SK-N-SH (cell line): ENCODE measurements at regions not wholly inside any gene's neighbourhood (a gene's known extent, or its start where the extent isn't known, plus 50 kb on each side); places are given as distances from the start of the nearest gene placed in this dataset.

Source experiments
- CTCF ChIA-PET: fragments of 300-600, 350-600 bp; formaldehyde crosslinking; extraction: SDS; loops from one replicate; lab custom pipeline; 2021; lab: Yijun Ruan, JAX
- POLR2A ChIA-PET: fragments of 350-600 bp; sonication (Branson Sonifier 250); formaldehyde crosslinking; extraction: SDS; loops from one replicate; lab custom pipeline; 2020; ENCODE audit warnings: antibody characterized with exemption, inconsistent platforms; lab: Yijun Ruan, JAX
- DNase-seq: peaks from one replicate; pipeline ENCODE4 v3.0.0; 2012
- H2AFZ ChIP-seq: fragments of 200-600 bp; sonication (generic); 2 replicates; pipeline ENCODE4 v1.8.1; 2016; ENCODE audit warnings: antibody characterized with exemption, mild to moderate bottlenecking, low read depth
- H3F3A ChIP-seq: fragments of 200-600 bp; sonication (generic); replicated peaks from 2 replicates; pipeline ENCODE3; 2016; ENCODE audit warnings: antibody characterized with exemption, mild to moderate bottlenecking; ENCODE audit not compliant: insufficient read depth
- H3K27ac ChIP-seq, 2 experiments: fragments of 200-500 bp in 1 of 2; fragments of 200-600 bp in 1 of 2; sonication (Bioruptor generic) in 1 of 2; sonication (generic), shearing (Covaris generic) in 1 of 2; 2 replicates each; pipeline versions ENCODE4 v1.5.1 to v1.6.1; 2014 to 2016; ENCODE audit warnings: low read depth in 2 of 2, inconsistent platforms in 1 of 2, low read length in 1 of 2, mild to moderate bottlenecking in 1 of 2, mixed read lengths in 1 of 2
- H3K27me3 ChIP-seq: fragments of 200-600 bp; sonication (generic), shearing (Covaris generic); 2 replicates; pipeline ENCODE4 v1.6.1; 2016; ENCODE audit warnings: mixed run types; ENCODE audit not compliant: insufficient read depth
- H3K36me3 ChIP-seq, 2 experiments: fragments of 200-500 bp in 1 of 2; fragments of 200-600 bp in 1 of 2; sonication (Bioruptor generic) in 1 of 2; sonication (generic) in 1 of 2; replicated peaks in 1 of 2; 2 replicates each; pipeline versions ENCODE3 to v1.5.1; 2014 to 2016; ENCODE audit warnings: low read length in 1 of 2, mild to moderate bottlenecking in 1 of 2; ENCODE audit not compliant: insufficient read depth in 2 of 2, control insufficient read depth in 1 of 2
- H3K4me1 ChIP-seq, 2 experiments: fragments of 200-500 bp in 1 of 2; fragments of 200-600 bp in 1 of 2; sonication (Bioruptor generic) in 1 of 2; sonication (generic), shearing (Covaris generic) in 1 of 2; 2 replicates each; pipeline versions ENCODE4 v1.5.1 to v1.6.1; 2014 to 2016; ENCODE audit warnings: low read depth in 1 of 2, low read length in 1 of 2, mixed run types in 1 of 2; ENCODE audit not compliant: insufficient read depth in 2 of 2, control insufficient read depth in 1 of 2
- H3K4me2 ChIP-seq: fragments of 200-600 bp; sonication (generic), shearing (Covaris generic); 2 replicates; pipeline ENCODE4 v1.6.1; 2017; ENCODE audit warnings: mixed run types
- H3K4me3 ChIP-seq, 2 experiments: fragments of 200-500 bp in 1 of 2; fragments of 200-600 bp in 1 of 2; sonication (Bioruptor generic) in 1 of 2; sonication (generic), shearing (Covaris generic) in 1 of 2; 2 replicates each; pipeline versions ENCODE4 v1.5.1 to v1.8.1; 2014 to 2016; ENCODE audit warnings: low read depth in 2 of 2, inconsistent platforms in 1 of 2, low read length in 1 of 2, mild to moderate bottlenecking in 1 of 2, mixed read lengths in 1 of 2, moderate library complexity in 1 of 2
- H3K79me2 ChIP-seq: fragments of 200-600 bp; sonication (generic); 2 replicates; pipeline ENCODE4 v1.8.1; 2017; ENCODE audit warnings: mild to moderate bottlenecking; ENCODE audit not compliant: insufficient read depth
- H3K9ac ChIP-seq: fragments of 200-600 bp; sonication (generic); 2 replicates; pipeline ENCODE4 v1.6.1; 2017; ENCODE audit warnings: mixed run types
- H3K9me2 ChIP-seq: fragments of 200-600 bp; sonication (generic); 2 replicates; pipeline ENCODE4 v1.6.1; 2017; ENCODE audit warnings: mixed run types
- H3K9me3 ChIP-seq: fragments of 200-600 bp; sonication (generic); 2 replicates; pipeline ENCODE4 v1.6.1; 2017; ENCODE audit warnings: mixed run types, mild to moderate bottlenecking, moderate library complexity
- H4K20me1 ChIP-seq: fragments of 200-600 bp; sonication (generic); 2 replicates; pipeline ENCODE4 v1.6.1; 2017; ENCODE audit warnings: mild to moderate bottlenecking, mixed run types; ENCODE audit not compliant: insufficient read depth
- CTCF ChIP-seq: fragments of 200-600 bp; sonication (generic); IDR thresholded peaks from 2 replicates; pipeline ENCODE4 v1.6.1; 2017; ENCODE audit warnings: antibody characterized with exemption, mild to moderate bottlenecking, moderate library complexity
- ELF1 ChIP-seq: IDR thresholded peaks from 2 replicates; pipeline ENCODE4 v1.4.0; 2012
- EP300 ChIP-seq, 2 experiments: IDR thresholded peaks; 2 replicates each; pipeline versions ENCODE4 v1.4.0 to v1.6.1; 2012; ENCODE audit warnings: borderline replicate concordance in 1 of 2, low read depth in 1 of 2, low read length in 1 of 2
- EZH2phosphoT487 ChIP-seq: fragments of 200-600 bp; sonication (generic); IDR thresholded peaks from 2 replicates; pipeline ENCODE4 v1.6.1; 2017; ENCODE audit warnings: low read depth, mixed run types, mild to moderate bottlenecking, antibody characterized with exemption, moderate library complexity, borderline replicate concordance
- FOXJ3 ChIP-seq: sonication (generic); formaldehyde crosslinking; IDR thresholded peaks from 2 replicates; pipeline ENCODE4 v1.5.1; 2020; ENCODE audit warnings: mild to moderate bottlenecking, missing genetic modification reagents
- MAX ChIP-seq: IDR thresholded peaks from 2 replicates; pipeline ENCODE4 v1.4.0; 2012; ENCODE audit warnings: low read depth
- NFIC ChIP-seq: IDR thresholded peaks from 2 replicates; pipeline ENCODE4 v1.4.0; 2012; ENCODE audit warnings: borderline replicate concordance
- PBX3 ChIP-seq: IDR thresholded peaks from 2 replicates; pipeline ENCODE4; 2012
- RAD21 ChIP-seq: IDR thresholded peaks from 2 replicates; pipeline ENCODE4 v1.6.1; 2012; ENCODE audit warnings: mild to moderate bottlenecking, low read length
- RFX5 ChIP-seq: IDR thresholded peaks from 2 replicates; pipeline ENCODE4 v1.6.1; 2012; ENCODE audit warnings: mild to moderate bottlenecking, improper control_type of control experiment, low read length
- RXRA ChIP-seq: IDR thresholded peaks from 2 replicates; pipeline ENCODE4 v1.4.0; 2012; ENCODE audit warnings: low read depth, mild to moderate bottlenecking, borderline replicate concordance
- SIN3A ChIP-seq: IDR thresholded peaks from 2 replicates; pipeline ENCODE4 v1.6.1; 2012; ENCODE audit warnings: low read depth, mild to moderate bottlenecking, low read length, moderate library complexity, borderline replicate concordance
- TCF12 ChIP-seq: IDR thresholded peaks from 2 replicates; pipeline ENCODE4 v1.4.0; 2012
- TEAD4 ChIP-seq: IDR thresholded peaks from 2 replicates; pipeline ENCODE4 v1.4.0; 2012; ENCODE audit warnings: mild to moderate bottlenecking, borderline replicate concordance; ENCODE audit not compliant: insufficient read depth
- USF1 ChIP-seq: IDR thresholded peaks from 2 replicates; pipeline ENCODE4 v1.4.0; 2012; ENCODE audit warnings: low read depth, borderline replicate concordance
- USF2 ChIP-seq: fragments of 150-350 bp; IDR thresholded peaks from 2 replicates; pipeline ENCODE4 v1.6.1; 2017; ENCODE audit warnings: antibody characterized with exemption, low read length, low read depth, borderline replicate concordance
- YY1 ChIP-seq: IDR thresholded peaks from 2 replicates; pipeline ENCODE4 v1.4.0; 2012; ENCODE audit warnings: low read depth, mild to moderate bottlenecking
- WGBS: methylation state at CpG from one replicate; pipeline ENCODE4 v1.1.6; 2017; ENCODE audit warnings: low lambda C conversion rate; 5-methylcytosine and 5-hydroxymethylcytosine counted together

GRCh38 chr7:67813621-67814292, 817.1 kb downstream of the TYW1 start:
- Histone ChIP-seq H3K4me1 (no peaks in the 10 kb centered on the region), H4K20me1 (no peaks in the 10 kb centered on the region), H3K79me2 (no peaks in the 10 kb centered on the region), H3K9ac (no peak overlapping the region), H3K27ac (no peak overlapping the region), H3K9me2 (no peaks in the 10 kb centered on the region), H3F3A (no peaks in the 10 kb centered on the region), H3K4me2 (no peak overlapping the region), H3K27me3 (no peaks in the 10 kb centered on the region)
- POLR2A ChIA-PET = no interaction called here
- CTCF ChIA-PET = interaction anchor here (1.2 kb wide), 2 partner anchors 10 to 12 kb away, joined by 3 read pairs; no protein-coding TSS in a partner anchor
- WGBS = 13% methylated on average over 9 of the region's 9 CpGs
- DNase-seq = no peak
- TF ChIP-seq NFIC (no peak), PBX3 (no peak)
- TF ChIP-seq, all 33 proteins: peak for 0
- Histone ChIP-seq H3K9me3 (no peaks in the 10 kb centered on the region), H3K36me3 (no peaks in the 10 kb centered on the region), H2AFZ (no peak overlapping the region), H3K4me3 (no peak overlapping the region)

- no peaks in the 10 kb centered on the region for H4K20me1 ChIP-seq
- H3K36me3 ChIP-seq = no peaks in the 10 kb centered on the region
- ChIA-PET CTCF (no interaction called here), POLR2A (no interaction called here)
- H3K4me3 ChIP-seq = no peak overlapping the region
- TF ChIP-seq RAD21 (no peak), TEAD4 (no peak), ELF1 (no peak), FOXJ3 (no peak), USF1 (no peak), EZH2phosphoT487 (no peak), YY1 (no peak), USF2 (no peak), CTCF (no peak), RXRA (no peak), EP300 (IDR thresholded peaks at IDR 0.05; ENCODE audit: borderline replicate concordance in 1 of 2, low read depth in 1 of 2, low read length in 1 of 2) (no peak), NFIC (no peak), TCF12 (no peak), SIN3A (no peak), MAX (no peak), RFX5 (no peak)
- H3K27me3 ChIP-seq = no peaks in the 10 kb centered on the region
- WGBS = 27% methylated on average over 1 of the region's 1 CpG
- H3F3A ChIP-seq = no peaks in the 10 kb centered on the region
- no peaks in the 10 kb centered on the region for H3K9me3 ChIP-seq
- no peak overlapping the region for H3K9ac ChIP-seq
- no peak overlapping the region for H3K27ac ChIP-seq
- no peaks in the 10 kb centered on the region for H3K79me2 ChIP-seq
- DNase-seq = no peak
- H2AFZ ChIP-seq = no peak overlapping the region
- H3K4me2 ChIP-seq = no peak overlapping the region
- H3K4me1 ChIP-seq = no peaks in the 10 kb centered on the region
- no peaks in the 10 kb centered on the region for H3K9me2 ChIP-seq
Observed at GRCh38 chr7:67817481-67817880, 820.8 kb downstream of the TYW1 start.
